ENCODE measurements at regions not wholly inside any gene's neighbourhood (a gene's known extent, or its start where the extent isn't known, plus 50 kb on each side); places are given as distances from the start of the nearest gene placed in this dataset.
"Not testable (repeated sequence)": the region's sequence is repeated elsewhere in the genome, so short reads cannot be mapped to it uniquely, and the experiment has no call there.

DNA sequence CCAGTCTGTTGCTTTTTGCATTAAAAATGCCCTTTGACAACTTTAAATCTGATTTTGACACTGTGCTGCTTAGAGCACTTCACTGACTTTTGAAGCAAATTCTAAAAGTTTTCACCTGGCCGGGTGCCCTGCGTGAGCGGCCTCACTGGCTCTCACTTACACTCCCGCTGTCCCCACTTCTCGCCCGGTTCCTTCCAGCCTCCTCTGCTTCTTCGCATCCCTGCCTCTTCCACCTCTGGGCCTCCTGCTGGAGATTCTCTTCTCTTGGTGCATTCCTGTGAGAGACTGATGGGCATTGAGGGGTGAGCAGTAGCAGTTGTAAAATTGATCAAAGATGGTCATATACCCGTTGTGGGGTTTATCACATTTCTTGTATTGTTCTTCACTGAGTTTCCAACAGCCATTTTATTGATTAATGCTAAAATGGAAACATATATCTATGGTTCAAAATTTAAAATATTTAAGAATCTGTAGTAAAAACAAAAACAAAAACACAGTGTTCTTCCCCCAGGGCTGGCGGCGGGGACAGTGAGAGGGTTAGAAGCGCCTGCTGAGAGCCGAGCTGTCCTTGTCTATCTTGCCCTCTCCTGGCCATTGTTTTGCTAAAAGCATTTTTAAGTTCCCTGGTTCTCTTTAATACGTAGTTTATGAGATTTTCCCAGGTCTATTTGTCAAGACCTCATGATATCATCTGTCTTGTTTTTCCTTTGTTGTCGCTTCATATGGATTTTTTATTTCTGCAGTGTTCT is 160.1 kb downstream of the GOLGA8K start:
- H3K4me1 Mint-ChIP-seq, H3K27ac Mint-ChIP-seq, H3K9me3 Mint-ChIP-seq, H3K4me3 Mint-ChIP-seq, H3K36me3 Mint-ChIP-seq, H3K27me3 Mint-ChIP-seq: not testable (repeated sequence)

DNA sequence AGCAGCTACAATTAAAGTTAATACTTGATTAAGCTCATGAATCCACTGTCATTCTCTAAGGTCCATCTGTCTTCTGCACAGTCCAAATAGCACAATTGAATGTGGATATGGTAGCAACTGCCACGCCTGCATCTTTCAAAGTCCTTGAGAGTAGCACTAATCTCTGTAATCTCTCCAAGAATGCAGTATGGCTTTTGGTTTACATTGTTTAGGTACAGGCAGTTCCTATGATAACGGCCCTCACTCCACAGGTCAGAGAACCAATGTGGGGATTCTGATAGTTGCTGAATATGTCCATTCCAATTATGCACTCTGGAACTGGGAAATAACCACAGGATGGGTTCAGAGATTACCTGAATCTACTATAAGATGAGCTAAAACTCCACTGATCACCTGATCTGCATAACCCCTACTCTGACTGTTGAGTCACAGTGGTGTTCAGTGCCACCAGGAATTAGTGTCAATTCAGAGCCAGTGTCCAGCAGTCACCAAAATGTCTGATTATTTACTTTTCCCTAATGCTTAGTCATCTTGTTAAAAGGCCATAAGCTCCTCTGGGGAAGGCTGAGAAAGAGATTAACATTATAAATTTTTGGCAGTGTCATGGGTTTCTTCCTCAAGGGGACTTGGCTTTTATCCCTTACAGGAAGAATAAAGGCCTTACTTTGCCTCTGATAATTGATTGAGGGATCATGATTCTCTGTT is 175.5 kb downstream of the GOLGA8K start:
- H3K27ac Mint-ChIP-seq, H3K4me1 Mint-ChIP-seq, H3K27me3 Mint-ChIP-seq, H3K9me3 Mint-ChIP-seq, H3K36me3 Mint-ChIP-seq, H3K4me3 Mint-ChIP-seq: not testable (repeated sequence)

DNA sequence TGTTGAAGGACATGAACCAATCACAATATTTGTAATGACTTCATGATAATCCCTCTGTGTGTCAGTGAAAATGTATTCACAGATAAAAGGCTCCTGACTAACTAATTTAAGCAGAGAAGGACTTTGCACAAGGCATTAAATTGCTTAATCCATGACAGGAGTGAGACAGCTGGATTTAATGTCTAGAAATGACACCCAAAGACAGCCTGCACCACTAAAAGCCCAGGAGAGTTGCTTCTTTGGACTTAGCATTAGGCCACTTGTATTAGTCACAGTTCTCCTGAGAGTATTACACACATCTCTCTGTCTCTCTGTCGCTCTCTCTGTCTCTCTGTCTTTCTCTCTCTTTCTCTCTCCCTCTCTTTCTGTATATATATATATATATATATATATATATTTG is 180.4 kb downstream of the GOLGA8K start:
- peaks cover 4 to 16% (median 12%) of the 10 kb centered on the region in 3 donors for H3K9me3 Mint-ChIP-seq
- H3K27me3 Mint-ChIP-seq = peaks cover 3% of the 10 kb centered on the region
- no peak overlapping the region for H3K4me3 Mint-ChIP-seq
- no peaks in the 10 kb centered on the region for H3K36me3 Mint-ChIP-seq
- H3K4me1 Mint-ChIP-seq = no peaks in the 10 kb centered on the region
- no peak overlapping the region for H3K27ac Mint-ChIP-seq

All from IgD-negative memory B cell (primary cell).